Retina (tissue), 1 donor: ENCODE measurements at regions not wholly inside any gene's neighbourhood (a gene's known extent, or its start where the extent isn't known, plus 50 kb on each side); places are given as distances from the start of the nearest gene placed in this dataset.

Experiments
- DNase-seq: peaks from one replicate; pipeline ENCODE4 v3.0.0-alpha.2; 2016

DNA sequence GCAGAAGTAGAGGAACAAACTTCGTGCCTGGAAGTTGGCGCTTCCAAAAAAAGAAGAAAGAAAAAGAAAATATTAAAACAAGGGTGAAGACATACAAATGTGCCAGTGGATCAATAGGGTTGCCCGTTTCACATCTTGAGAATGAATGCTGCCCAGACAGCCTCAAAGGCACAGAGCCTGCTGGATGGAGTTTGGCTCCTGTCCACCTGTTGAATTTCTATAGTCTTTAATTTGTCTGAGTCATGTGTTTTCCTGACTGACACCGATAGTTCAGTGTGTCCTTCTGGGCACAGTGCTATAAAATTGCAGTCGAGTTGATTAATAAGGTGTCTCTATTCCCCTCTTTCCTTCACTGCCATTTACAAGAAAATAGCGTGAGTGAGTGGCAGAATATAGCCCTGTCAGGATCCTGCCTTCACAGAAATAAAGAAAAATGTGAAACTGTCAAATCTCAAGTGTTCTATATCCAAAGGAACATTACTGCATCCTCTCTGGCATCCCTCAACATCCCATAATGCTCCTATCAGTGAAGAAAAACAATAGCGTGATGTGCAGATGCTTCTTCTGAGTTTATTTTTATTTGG lies 471.3 kb upstream of the AUTS2 start:
- DNase-seq: no peak

- no peak for DNase-seq
Measured at GRCh38 chr7:69129524-69129923, 468.8 kb upstream of the AUTS2 start.

- peak; percentile 11 for DNase-seq
Measured at GRCh38 chr7:69129951-69130350, 468.3 kb upstream of the AUTS2 start.

GRCh38 chr7:69130396-69130795 lies 467.9 kb upstream of the AUTS2 start:
- DNase-seq: no peak

DNA sequence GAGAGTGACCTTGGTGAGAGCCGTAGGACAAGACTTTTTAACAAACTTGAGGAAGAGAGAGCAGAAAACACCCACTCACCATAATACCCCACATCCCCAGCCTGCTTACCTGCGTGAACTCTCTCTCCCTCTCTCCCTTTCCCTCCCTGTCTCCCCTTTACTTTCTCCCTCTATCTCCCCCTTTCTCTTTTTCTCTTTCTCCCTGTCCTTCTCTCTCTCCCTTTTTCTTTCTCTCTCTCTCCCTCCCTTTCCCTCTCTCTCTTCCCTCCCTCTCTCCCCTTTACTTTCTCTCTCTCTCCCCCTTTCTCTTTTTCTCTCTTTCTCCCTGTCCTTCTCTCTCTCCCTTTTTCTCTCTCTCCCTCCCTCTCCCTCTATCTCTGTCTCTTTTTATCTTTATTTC lies 464.0 kb upstream of the AUTS2 start:
- DNase-seq: no peak

- no peak for DNase-seq
Measured at GRCh38 chr7:69147631-69148030, 450.6 kb upstream of the AUTS2 start.

DNA sequence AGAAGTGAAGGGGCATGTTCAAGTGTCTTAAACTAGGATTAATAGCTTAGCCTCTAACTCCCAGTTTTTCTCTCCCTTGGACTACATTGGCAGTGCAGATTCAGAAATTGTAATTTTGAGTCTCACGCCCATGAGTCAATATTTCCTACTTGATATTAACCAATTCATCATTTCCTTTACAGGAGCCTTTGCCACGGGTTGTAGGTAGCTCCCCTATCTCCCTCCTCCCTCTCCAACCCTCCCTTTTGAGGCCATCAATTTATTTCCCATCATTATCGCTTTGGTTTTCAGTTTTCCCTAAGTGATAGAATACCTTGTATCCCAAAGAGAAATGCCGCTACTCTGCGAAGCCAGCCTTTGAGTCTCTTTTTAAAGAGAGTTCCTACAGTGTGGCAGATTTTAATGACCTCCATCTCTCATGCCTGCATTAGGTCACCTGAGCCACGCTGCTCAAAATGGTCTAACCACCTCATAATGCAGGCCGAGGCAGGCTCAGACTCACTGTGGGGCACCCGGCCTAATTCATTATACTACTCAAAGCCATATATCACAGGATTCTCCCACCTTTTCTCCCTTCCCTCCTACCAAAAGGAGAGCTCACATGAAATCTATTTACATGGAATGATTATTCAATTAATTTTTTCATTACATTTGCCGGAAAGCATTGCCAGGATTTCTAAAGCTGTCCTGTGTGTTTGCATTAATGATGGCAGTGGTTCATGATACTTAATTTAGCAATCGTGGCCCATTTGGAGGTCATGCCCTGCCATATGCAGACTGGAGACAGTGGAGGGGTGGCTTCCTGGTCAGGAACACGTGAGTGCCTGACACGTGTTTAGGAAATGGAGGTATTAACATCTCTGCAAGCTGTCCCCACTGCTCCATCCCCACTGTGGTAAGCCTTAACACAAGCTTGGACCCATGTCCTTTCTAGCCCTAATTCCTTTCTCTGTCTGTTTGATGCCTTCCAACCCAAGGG lies 448.2 kb upstream of the AUTS2 start:
- no peak for DNase-seq

GRCh38 chr7:69162326-69162725 lies 435.9 kb upstream of the AUTS2 start:
- no peak for DNase-seq

DNA sequence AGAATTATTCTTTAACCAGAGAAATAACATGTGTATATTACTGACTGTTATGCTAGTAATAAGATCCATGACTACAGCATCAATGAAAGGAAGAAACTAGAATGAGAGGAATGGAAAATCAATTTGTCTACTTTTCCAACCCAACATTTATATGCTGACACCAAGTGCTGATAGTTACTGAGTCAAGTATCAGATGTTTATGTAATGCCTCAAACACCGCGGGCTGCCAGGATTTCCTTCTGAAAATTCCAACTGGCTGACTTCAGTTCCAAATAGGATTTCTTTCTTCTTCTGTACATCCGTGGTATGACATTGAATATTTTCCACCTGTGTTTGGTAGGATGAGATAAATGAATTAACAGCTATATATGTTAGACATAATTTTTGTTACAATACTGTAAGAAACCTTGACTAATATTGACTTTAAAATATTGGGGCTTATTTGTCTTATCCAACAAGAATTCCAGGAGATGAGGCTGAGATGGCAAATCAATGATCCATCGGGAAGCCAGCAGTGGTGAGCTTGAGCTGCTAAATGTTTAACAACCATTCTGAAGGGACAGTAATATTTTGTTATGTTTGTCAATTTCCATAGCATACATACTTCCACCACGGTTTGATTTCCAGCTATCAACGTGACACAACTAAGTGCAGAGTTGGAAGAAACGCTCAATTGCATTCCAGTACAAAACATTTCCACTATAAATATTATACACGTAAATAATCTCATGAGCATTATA lies 435.2 kb upstream of the AUTS2 start:
- DNase-seq: no peak

GRCh38 chr7:69166979-69167516 lies 431.2 kb upstream of the AUTS2 start:
- DNase-seq: no peak

- DNase-seq: no peak
Measured at GRCh38 chr7:69169386-69169785, 428.9 kb upstream of the AUTS2 start.

DNA sequence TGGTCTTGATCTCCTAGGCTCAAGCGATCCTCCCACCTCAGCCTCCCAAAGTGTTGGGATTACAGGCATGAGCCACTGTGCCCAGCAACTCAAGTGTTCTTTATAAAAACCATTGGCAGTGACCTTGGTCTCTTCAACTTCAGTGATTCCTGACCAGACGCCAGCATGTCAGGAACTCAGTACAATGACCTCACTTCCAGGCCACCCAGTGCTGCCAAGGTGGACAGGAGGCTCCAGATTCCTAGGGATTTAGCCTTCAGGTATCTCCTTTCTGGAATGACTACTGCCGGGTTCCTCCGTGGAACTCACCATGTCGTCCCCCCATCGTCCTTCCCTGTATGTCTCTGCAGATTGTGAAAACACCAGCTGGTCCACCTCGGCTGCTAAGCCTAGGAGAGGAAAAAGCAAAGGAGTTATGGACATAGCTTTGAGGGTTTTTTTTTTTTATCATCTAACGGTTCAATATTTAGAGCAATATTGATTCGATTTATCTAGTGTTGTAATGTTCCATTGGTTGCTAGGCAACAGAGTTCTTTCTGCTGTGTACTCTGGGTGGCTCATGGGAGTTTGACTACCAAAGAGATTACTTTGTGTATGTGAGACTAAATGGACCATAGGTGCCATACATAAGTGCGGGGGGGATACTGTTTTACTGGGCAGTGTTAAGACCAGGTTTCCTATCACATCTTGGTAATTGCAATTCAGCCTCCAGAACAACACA lies 425.8 kb upstream of the AUTS2 start:
- peak; percentile 40 for DNase-seq

- DNase-seq: peak; percentile 3
Measured at GRCh38 chr7:69173341-69173740, 424.9 kb upstream of the AUTS2 start.

DNA sequence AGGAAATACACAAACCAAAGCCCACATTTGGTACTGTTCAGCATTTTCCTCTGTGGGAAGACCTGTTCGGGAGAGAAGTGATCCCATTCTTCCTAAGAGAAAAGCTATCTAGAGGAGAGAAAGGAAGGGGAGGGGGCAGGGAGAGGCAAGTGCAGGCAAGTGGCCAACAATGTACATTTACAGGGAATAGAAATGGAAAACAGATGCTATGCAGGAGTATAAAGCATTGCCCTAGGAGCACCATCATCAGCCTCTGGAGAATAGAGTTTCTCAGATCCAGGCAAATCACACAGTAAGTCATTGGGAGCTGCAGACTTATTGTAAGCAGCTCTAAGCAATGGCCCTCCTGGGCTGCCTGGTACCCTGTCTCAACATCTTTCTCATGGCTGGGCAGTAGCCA lies 424.4 kb upstream of the AUTS2 start:
- DNase-seq: no peak

GRCh38 chr7:69176841-69177240 lies 421.4 kb upstream of the AUTS2 start:
- no peak for DNase-seq

GRCh38 chr7:69177461-69177861 lies 420.8 kb upstream of the AUTS2 start:
- DNase-seq: no peak

- no peak for DNase-seq
Measured at GRCh38 chr7:69177941-69178494, 420.3 kb upstream of the AUTS2 start.

GRCh38 chr7:69180662-69181061 lies 417.6 kb upstream of the AUTS2 start:
- no peak for DNase-seq

- DNase-seq: no peak
Measured at GRCh38 chr7:69182596-69183467, 415.4 kb upstream of the AUTS2 start.

DNA sequence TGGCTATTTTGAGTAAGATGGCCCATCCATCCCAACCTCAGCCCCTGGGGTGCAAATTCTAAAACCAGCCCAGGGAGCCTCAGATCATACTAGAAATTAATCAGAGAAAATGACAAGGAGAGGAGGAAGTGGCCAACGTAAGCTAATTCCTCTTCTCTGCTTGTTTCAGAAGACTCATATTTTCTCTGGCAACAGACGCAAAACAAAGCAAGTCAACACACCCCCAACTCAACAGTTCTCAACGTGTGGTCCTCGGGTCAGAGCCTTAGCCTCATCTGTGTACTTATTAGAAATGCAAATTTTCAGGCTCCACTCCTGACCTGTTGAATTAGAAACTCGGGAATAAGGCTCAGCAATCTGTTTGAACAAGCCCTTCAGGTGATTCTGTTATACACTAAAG lies 413.9 kb upstream of the AUTS2 start:
- no peak for DNase-seq

- DNase-seq: no peak
Measured at GRCh38 chr7:69185170-69185569, 413.1 kb upstream of the AUTS2 start.
